ENCODE measurements at regions not wholly inside any gene's neighbourhood (a gene's known extent, or its start where the extent isn't known, plus 50 kb on each side); places are given as distances from the start of the nearest gene placed in this dataset.
"Not testable (repeated sequence)": the region's sequence is repeated elsewhere in the genome, so short reads cannot be mapped to it uniquely, and the experiment has no call there.

GRCh38 chr3:152891678-152892077 lies 56.7 kb downstream of the P2RY1 start:
- no peaks in the 10 kb centered on the region for H3K36me3 Mint-ChIP-seq (ENCODE audit: insufficient read depth)
- H3K9me3 Mint-ChIP-seq: peaks cover 0 to 2% of the 10 kb centered on the region in 2 donors
- H3K4me3 Mint-ChIP-seq: no peak overlapping the region
- ATAC-seq (replicated peaks) (no peak), DNase-seq (no peak)
- no peak overlapping the region for H3K27ac Mint-ChIP-seq
- H3K4me1 Mint-ChIP-seq (ENCODE audit: low read depth in 2 of 2): no peaks in the 10 kb centered on the region
- no peaks in the 10 kb centered on the region for H3K27me3 Mint-ChIP-seq

- H3K36me3 Mint-ChIP-seq (ENCODE audit: insufficient read depth): no peaks in the 10 kb centered on the region
- no peak for ATAC-seq (replicated peaks)
- H3K4me1 Mint-ChIP-seq (ENCODE audit: low read depth in 2 of 2): no peaks in the 10 kb centered on the region
- no peak overlapping the region for H3K4me3 Mint-ChIP-seq
- no peaks in the 10 kb centered on the region for H3K27me3 Mint-ChIP-seq
- peaks cover 0 to 2% of the 10 kb centered on the region in 2 donors for H3K9me3 Mint-ChIP-seq
- DNase-seq: no peak
- H3K27ac Mint-ChIP-seq: no peak overlapping the region
These were observed 57.5 kb downstream of the P2RY1 start for GRCh38 chr3:152892446-152892845.

- Mint-ChIP-seq H3K9me3 (peaks cover 0 to 2% of the 10 kb centered on the region in 2 donors), H3K4me3 (no peak overlapping the region), H3K27me3 (no peaks in the 10 kb centered on the region), H3K27ac (no peak overlapping the region), H3K4me1 (ENCODE audit: low read depth in 2 of 2) (no peaks in the 10 kb centered on the region), H3K36me3 (ENCODE audit: insufficient read depth) (no peaks in the 10 kb centered on the region)
- DNase-seq: no peak
- ATAC-seq (replicated peaks): no peak
These were observed 58.7 kb downstream of the P2RY1 start for GRCh38 chr3:152893647-152894046.

- Mint-ChIP-seq H3K36me3 (ENCODE audit: insufficient read depth) (no peaks in the 10 kb centered on the region), H3K4me1 (ENCODE audit: low read depth in 2 of 2) (no peaks in the 10 kb centered on the region), H3K27ac (no peak overlapping the region), H3K4me3 (no peak overlapping the region), H3K27me3 (no peaks in the 10 kb centered on the region), H3K9me3 (no peaks in the 10 kb centered on the region)
- no peak for DNase-seq
- no peak for ATAC-seq (replicated peaks)
These were observed 64.4 kb downstream of the P2RY1 start for GRCh38 chr3:152899306-152899705.

- DNase-seq (no peak), ATAC-seq (replicated peaks) (no peak)
- H3K27ac Mint-ChIP-seq: no peak overlapping the region
These were observed 67.3 kb downstream of the P2RY1 start for GRCh38 chr3:152902141-152902669.

GRCh38 chr3:152905631-152906030 lies 70.7 kb downstream of the P2RY1 start:
- ATAC-seq (replicated peaks): no peak
- Mint-ChIP-seq H3K27me3 (no peaks in the 10 kb centered on the region), H3K4me3 (no peak overlapping the region), H3K4me1 (ENCODE audit: low read depth in 2 of 2) (no peaks in the 10 kb centered on the region), H3K27ac (no peak overlapping the region), H3K9me3 (no peaks in the 10 kb centered on the region), H3K36me3 (ENCODE audit: insufficient read depth) (no peaks in the 10 kb centered on the region)
- DNase-seq: no peak

More at GRCh38 chr3:152902141-152902669, 67.3 kb downstream of the P2RY1 start:
- Mint-ChIP-seq H3K27me3 (no peaks in the 10 kb centered on the region), H3K4me1 (ENCODE audit: low read depth in 2 of 2) (no peaks in the 10 kb centered on the region), H3K4me3 (no peak overlapping the region), H3K36me3 (ENCODE audit: insufficient read depth) (no peaks in the 10 kb centered on the region), H3K9me3 (no peaks in the 10 kb centered on the region)

GRCh38 chr3:152909180-152909883 lies 74.4 kb downstream of the P2RY1 start:
- Mint-ChIP-seq H3K36me3 (ENCODE audit: insufficient read depth) (no peaks in the 10 kb centered on the region), H3K27ac (no peak overlapping the region), H3K9me3 (peaks cover 0 to 2% of the 10 kb centered on the region in 2 donors), H3K4me3 (no peak overlapping the region), H3K27me3 (peaks cover 0 to 8% of the 10 kb centered on the region in 2 donors), H3K4me1 (ENCODE audit: low read depth in 2 of 2) (no peaks in the 10 kb centered on the region)
- no peak for ATAC-seq (replicated peaks)
- no peak for DNase-seq

- Mint-ChIP-seq H3K4me1 (ENCODE audit: low read depth in 2 of 2) (no peaks in the 10 kb centered on the region), H3K27ac (no peak overlapping the region), H3K27me3 (peaks cover 0 to 8% of the 10 kb centered on the region in 2 donors), H3K9me3 (peaks cover 0 to 2% of the 10 kb centered on the region in 2 donors), H3K36me3 (ENCODE audit: insufficient read depth) (no peaks in the 10 kb centered on the region), H3K4me3 (no peak overlapping the region)
- DNase-seq (no peak), ATAC-seq (replicated peaks) (no peak)
These were observed 75.3 kb downstream of the P2RY1 start for GRCh38 chr3:152910211-152910610.

- ATAC-seq (replicated peaks): no peak
- no peak overlapping the region for H3K27ac Mint-ChIP-seq
- no peak for DNase-seq
These were observed 76.0 kb downstream of the P2RY1 start for GRCh38 chr3:152910966-152911365.

GRCh38 chr3:152914743-152915142 lies 79.8 kb downstream of the P2RY1 start:
- not testable (repeated sequence) for ATAC-seq (replicated peaks); H3K4me3 Mint-ChIP-seq; H3K27ac Mint-ChIP-seq; H3K4me1 Mint-ChIP-seq (ENCODE audit: low read depth in 2 of 2); H3K27me3 Mint-ChIP-seq; H3K36me3 Mint-ChIP-seq (ENCODE audit: insufficient read depth); DNase-seq; H3K9me3 Mint-ChIP-seq

More at GRCh38 chr3:152910966-152911365, 76.0 kb downstream of the P2RY1 start:
- H3K9me3 Mint-ChIP-seq: peaks cover 0 to 2% of the 10 kb centered on the region in 2 donors
- no peak overlapping the region for H3K4me3 Mint-ChIP-seq
- H3K4me1 Mint-ChIP-seq (ENCODE audit: low read depth in 2 of 2): no peaks in the 10 kb centered on the region
- peaks cover 0 to 8% of the 10 kb centered on the region in 2 donors for H3K27me3 Mint-ChIP-seq
- no peaks in the 10 kb centered on the region for H3K36me3 Mint-ChIP-seq (ENCODE audit: insufficient read depth)

- H3K9me3 Mint-ChIP-seq: peaks cover 0 to 2% of the 10 kb centered on the region in 2 donors
- peaks cover 0 to 8% of the 10 kb centered on the region in 2 donors for H3K27me3 Mint-ChIP-seq
- no peak overlapping the region for H3K4me3 Mint-ChIP-seq
- peaks cover 0 to 4% of the 10 kb centered on the region in 2 donors for H3K4me1 Mint-ChIP-seq (ENCODE audit: low read depth in 2 of 2)
- no peak overlapping the region for H3K27ac Mint-ChIP-seq
- no peak for ATAC-seq (replicated peaks)
- H3K36me3 Mint-ChIP-seq (ENCODE audit: insufficient read depth): peaks cover 4% of the 10 kb centered on the region
- DNase-seq: no peak
These were observed 80.8 kb downstream of the P2RY1 start for GRCh38 chr3:152915695-152916094.

GRCh38 chr3:152916753-152917279 lies 81.9 kb downstream of the P2RY1 start:
- H3K36me3 Mint-ChIP-seq (ENCODE audit: insufficient read depth): peaks cover 4% of the 10 kb centered on the region
- peaks cover 0 to 4% of the 10 kb centered on the region in 2 donors for H3K4me1 Mint-ChIP-seq (ENCODE audit: low read depth in 2 of 2)
- peaks cover 0 to 8% of the 10 kb centered on the region in 2 donors for H3K27me3 Mint-ChIP-seq
- no peak overlapping the region for H3K27ac Mint-ChIP-seq
- ATAC-seq (replicated peaks) (no peak), DNase-seq (no peak)
- H3K4me3 Mint-ChIP-seq: no peak overlapping the region
- peaks cover 0 to 2% of the 10 kb centered on the region in 2 donors for H3K9me3 Mint-ChIP-seq

- peaks cover 4% of the 10 kb centered on the region for H3K36me3 Mint-ChIP-seq (ENCODE audit: insufficient read depth)
- H3K27ac Mint-ChIP-seq: no peak overlapping the region
- H3K27me3 Mint-ChIP-seq: no peaks in the 10 kb centered on the region
- DNase-seq: no peak
- no peak for ATAC-seq (replicated peaks)
- no peaks in the 10 kb centered on the region for H3K9me3 Mint-ChIP-seq
- no peak overlapping the region for H3K4me3 Mint-ChIP-seq
- peaks cover 0 to 4% of the 10 kb centered on the region in 2 donors for H3K4me1 Mint-ChIP-seq (ENCODE audit: low read depth in 2 of 2)
These were observed 86.4 kb downstream of the P2RY1 start for GRCh38 chr3:152921351-152921750.

GRCh38 chr3:152922554-152922953 lies 87.6 kb downstream of the P2RY1 start:
- Mint-ChIP-seq H3K36me3 (ENCODE audit: insufficient read depth) (peaks cover 4% of the 10 kb centered on the region), H3K4me3 (no peak overlapping the region), H3K4me1 (ENCODE audit: low read depth in 2 of 2) (no peaks in the 10 kb centered on the region), H3K27ac (no peak overlapping the region), H3K9me3 (no peaks in the 10 kb centered on the region), H3K27me3 (peaks cover 0 to 7% of the 10 kb centered on the region in 2 donors)
- ATAC-seq (replicated peaks): no peak
- DNase-seq: no peak

Measured in effector memory CD8-positive, alpha-beta T cell (primary cell).